ENCODE measurements at regions not wholly inside any gene's neighbourhood (a gene's known extent, or its start where the extent isn't known, plus 50 kb on each side); places are given as distances from the start of the nearest gene placed in this dataset.

- TF ChIP-seq CTCF (IDR thresholded peaks at IDR 0.05): no peak
- no peak for TF ChIP-seq POLR2A (IDR thresholded peaks at IDR 0.05)
Observed at GRCh38 chr10:14403881-14404623, 73.3 kb upstream of the FRMD4A start.

Data from body of pancreas (tissue), 4 donors.